ENCODE measurements at regions not wholly inside any gene's neighbourhood (a gene's known extent, or its start where the extent isn't known, plus 50 kb on each side); places are given as distances from the start of the nearest gene placed in this dataset.

- ChIA-PET CTCF (interaction anchor here (1.1 to 3.0 kb wide), 3 partner anchors 8 to 421 kb away, joined by 3 to 21 read pairs (median 4); no protein-coding TSS in a partner anchor), POLR2A (no interaction called here)
- H3K27me3 ChIP-seq (ENCODE audit: insufficient read depth) = no peaks in the 10 kb centered on the region
- DNase-seq = no peak
- peaks cover 7 to 25% of the 10 kb centered on the region in 2 experiments; a peak in 3 of 4 replicates for H3K4me1 ChIP-seq (ENCODE audit: control insufficient read depth in 1 of 2, insufficient read depth in 2 of 2, low read depth in 1 of 2, low read length in 1 of 2)
- no peaks in the 10 kb centered on the region for H3K9me3 ChIP-seq
- TF ChIP-seq ZBTB33 (IDR thresholded peaks at IDR 0.05; ENCODE audit: borderline replicate concordance, low read depth) = no peak
- no peak for TF ChIP-seq MXI1 (IDR thresholded peaks at IDR 0.05; ENCODE audit: low read depth, low read length)
- TF ChIP-seq EP300 (IDR thresholded peaks at IDR 0.05; ENCODE audit: borderline replicate concordance in 1 of 2, low read depth in 1 of 2, low read length in 1 of 2) = no peak
- no peak for TF ChIP-seq FOXM1 (IDR thresholded peaks at IDR 0.05; ENCODE audit: low read depth)
- no peak for TF ChIP-seq REST (IDR thresholded peaks at IDR 0.05; ENCODE audit: low read depth, low read length)
- TF ChIP-seq TCF12 (IDR thresholded peaks at IDR 0.05) = no peak
- no peak for TF ChIP-seq ELF1 (IDR thresholded peaks at IDR 0.05)
- H3K4me2 ChIP-seq = peak overlapping the region; percentile 90; the same call in 1 of the 2 replicates
- H3F3A ChIP-seq (replicated peaks; ENCODE audit: insufficient read depth) = peaks cover 21% of the 10 kb centered on the region
- H3K4me3 ChIP-seq (ENCODE audit: low read depth in 2 of 2, low read length in 1 of 2) = peak overlapping the region; percentile 76 to 79; a peak in 3 of 4 replicates
- no peaks in the 10 kb centered on the region for H3K9me2 ChIP-seq
- H3K9ac ChIP-seq = no peak overlapping the region
- H3K27ac ChIP-seq (ENCODE audit: low read depth in 2 of 2, low read length in 1 of 2) = peak overlapping the region in 1 of 2 experiments; percentile 96; a peak in 2 of 4 replicates
- H4K20me1 ChIP-seq (ENCODE audit: insufficient read depth) = no peaks in the 10 kb centered on the region
- H2AFZ ChIP-seq (ENCODE audit: low read depth) = no peak overlapping the region
- peaks cover 69% of the 10 kb centered on the region for H3K79me2 ChIP-seq (ENCODE audit: insufficient read depth)
- WGBS (ENCODE audit: low lambda C conversion rate) = 71% methylated on average over 1 of the region's 1 CpG
- H3K36me3 ChIP-seq (replicated peaks in 1 of 2; ENCODE audit: control insufficient read depth in 1 of 2, insufficient read depth in 2 of 2, low read length in 1 of 2) = peaks cover 6 to 13% of the 10 kb centered on the region in 2 experiments
These were observed 126.3 kb upstream of the DPYD start for GRCh38 chr1:98047171-98047570.

GRCh38 chr1:98045767-98046641 lies 125.2 kb upstream of the DPYD start:
- peak overlapping the region; percentile 71 to 96 for H3K27ac ChIP-seq (ENCODE audit: low read depth in 2 of 2, low read length in 1 of 2)
- ChIA-PET CTCF (interaction anchor here (0.6 to 1.1 kb wide), 4 partner anchors 243 to 987 kb away, joined by 3 to 4 read pairs (median 3); no protein-coding TSS in a partner anchor), POLR2A (interaction anchor here (0.7 kb wide), 1 partner anchor 125 kb away, joined by 3 read pairs; the partner anchor contains the start of gene DPYD)
- H3K4me1 ChIP-seq (ENCODE audit: control insufficient read depth in 1 of 2, insufficient read depth in 2 of 2, low read depth in 1 of 2, low read length in 1 of 2) = peaks cover 0 to 25% of the 10 kb centered on the region in 2 experiments; a peak in 2 of 4 replicates
- H3K9ac ChIP-seq = peak overlapping the region; percentile 80
- peak overlapping the region; percentile 47 for H2AFZ ChIP-seq (ENCODE audit: low read depth)
- 2% methylated on average over 38 of the region's 51 CpGs for WGBS (ENCODE audit: low lambda C conversion rate)
- H3K27me3 ChIP-seq (ENCODE audit: insufficient read depth) = no peaks in the 10 kb centered on the region
- no peaks in the 10 kb centered on the region for H3K9me3 ChIP-seq
- peaks cover 19% of the 10 kb centered on the region for H3F3A ChIP-seq (replicated peaks; ENCODE audit: insufficient read depth)
- H3K36me3 ChIP-seq (replicated peaks in 1 of 2; ENCODE audit: control insufficient read depth in 1 of 2, insufficient read depth in 2 of 2, low read length in 1 of 2) = peaks cover 9 to 17% of the 10 kb centered on the region in 2 experiments
- H3K79me2 ChIP-seq (ENCODE audit: insufficient read depth) = peaks cover 80% of the 10 kb centered on the region
- no peaks in the 10 kb centered on the region for H3K9me2 ChIP-seq
- H3K4me3 ChIP-seq (ENCODE audit: low read depth in 2 of 2, low read length in 1 of 2) = peak overlapping the region; percentile 76 to 79
- DNase-seq = peak; percentile 66
- peak overlapping the region; percentile 90 for H3K4me2 ChIP-seq
- no peaks in the 10 kb centered on the region for H4K20me1 ChIP-seq (ENCODE audit: insufficient read depth)
- TF ChIP-seq SMC3 (IDR thresholded peaks at IDR 0.05; ENCODE audit: low read depth, low read length) (0 out of 2 replicates have a peak, but pooled peaks have one; percentile 7), YY1 (IDR thresholded peaks at IDR 0.05; ENCODE audit: low read depth) (no peak), FOXJ3 (CRISPR knock-in tag; IDR thresholded peaks at IDR 0.05) (no peak), ELF1 (IDR thresholded peaks at IDR 0.05) (no peak), JUND (IDR thresholded peaks at IDR 0.05) (no peak), MXI1 (IDR thresholded peaks at IDR 0.05; ENCODE audit: low read depth, low read length) (no peak), CTCF (IDR thresholded peaks at IDR 0.05) (no peak), USF2 (IDR thresholded peaks at IDR 0.05; ENCODE audit: borderline replicate concordance, low read depth, low read length) (no peak), GABPA (IDR thresholded peaks at IDR 0.05; ENCODE audit: low read depth) (no peak), USF1 (IDR thresholded peaks at IDR 0.05; ENCODE audit: borderline replicate concordance, low read depth) (no peak)
